IMR-90 (cell line): ENCODE measurements at regions not wholly inside any gene's neighbourhood (a gene's known extent, or its start where the extent isn't known, plus 50 kb on each side); places are given as distances from the start of the nearest gene placed in this dataset.

ENCODE experiments used
- ATAC-seq: fragments of 200-7000 bp; cut with Tn5 transposase; 2 replicates; pipeline ENCODE4 v1.9.1; 2020; ENCODE audit warnings: low read depth, mild to moderate bottlenecking, moderate library complexity
- BruUV-seq: library from RNA; stranded (reverse); fragments of 400-500 nt; replicated peaks from 2 replicates; lab custom pipeline; 2021; lab: Mats Ljungman, UMichigan
- CTCF ChIA-PET: fragments of 300-600 bp; formaldehyde crosslinking; extraction: SDS; loops from one replicate; lab custom pipeline; 2021; ENCODE audit warnings: antibody characterized with exemption; lab: Yijun Ruan, JAX
- POLR2A ChIA-PET: fragments of 300-600 bp; sonication (Branson Sonifier 250); formaldehyde crosslinking; loops from one replicate; lab custom pipeline; 2022; ENCODE audit warnings: antibody characterized with exemption; ENCODE audit not compliant: unreplicated experiment; lab: Charles Lee
- DNase-seq: peaks from one replicate; pipeline ENCODE4 v3.0.0; 2013
- H2AFZ ChIP-seq: replicated peaks from 2 replicates; pipeline ENCODE3; 2013; ENCODE audit warnings: low read length, mild to moderate bottlenecking; ENCODE audit not compliant: poor library complexity
- H2AK5ac ChIP-seq: 2 replicates; pipeline ENCODE4 v1.6.1; 2013; ENCODE audit warnings: low read depth, low read length, inconsistent platforms
- H2AK9ac ChIP-seq: replicated peaks from 2 replicates; pipeline ENCODE3; 2013; ENCODE audit warnings: mild to moderate bottlenecking, low read depth, low read length, moderate library complexity; ENCODE audit not compliant: poor library complexity
- H2BK120ac ChIP-seq: 2 replicates; pipeline ENCODE4 v1.6.1; 2013; ENCODE audit warnings: low read depth, low read length, inconsistent platforms
- H2BK15ac ChIP-seq: 3 replicates; pipeline ENCODE4 v1.6.1; 2013; ENCODE audit warnings: low read depth, low read length, inconsistent platforms
- H2BK20ac ChIP-seq: 2 replicates; pipeline ENCODE4 v1.6.1; 2013; ENCODE audit warnings: low read depth, mild to moderate bottlenecking, inconsistent platforms, low read length, moderate library complexity
- H2BK5ac ChIP-seq: 2 replicates; pipeline ENCODE4 v1.6.1; 2013; ENCODE audit warnings: mild to moderate bottlenecking, low read depth, low read length, inconsistent platforms; ENCODE audit not compliant: poor library complexity, severe bottlenecking
- H3K14ac ChIP-seq: replicated peaks from 2 replicates; pipeline ENCODE4 v1.6.1; 2013; ENCODE audit warnings: low read depth, low read length, inconsistent platforms
- H3K18ac ChIP-seq: 2 replicates; pipeline ENCODE4 v1.6.1; 2013; ENCODE audit warnings: low read depth, low read length, control low read depth
- H3K23ac ChIP-seq: 2 replicates; pipeline ENCODE4 v1.6.1; 2013; ENCODE audit warnings: low read depth, low read length, inconsistent platforms
- H3K27ac ChIP-seq: 2 replicates; pipeline ENCODE4 v1.5.1; 2013; ENCODE audit warnings: mild to moderate bottlenecking, control low read depth, low read length; ENCODE audit not compliant: insufficient read depth
- H3K27me3 ChIP-seq: 2 replicates; pipeline ENCODE4 v1.6.1; 2013; ENCODE audit warnings: low read length; ENCODE audit not compliant: control insufficient read depth, insufficient read depth
- H3K36me3 ChIP-seq: 2 replicates; pipeline ENCODE4 v1.6.1; 2013; ENCODE audit warnings: low read length, mixed read lengths; ENCODE audit not compliant: control insufficient read depth, insufficient read depth
- H3K4ac ChIP-seq: 2 replicates; pipeline ENCODE4 v1.6.1; 2013; ENCODE audit warnings: low read depth, low read length, inconsistent platforms
- H3K4me1 ChIP-seq: 2 replicates; pipeline ENCODE4 v1.6.1; 2013; ENCODE audit warnings: low read length, mixed read lengths; ENCODE audit not compliant: control insufficient read depth, insufficient read depth
- H3K4me2 ChIP-seq: 2 replicates; pipeline ENCODE4 v1.6.1; 2013; ENCODE audit warnings: low read depth, mild to moderate bottlenecking, control low read depth, low read length, moderate library complexity
- H3K4me3 ChIP-seq: 2 replicates; pipeline ENCODE4 v1.5.1; 2013; ENCODE audit warnings: low read depth, mild to moderate bottlenecking, control low read depth, low read length, moderate library complexity; ENCODE audit not compliant: insufficient read depth
- H3K56ac ChIP-seq: 2 replicates; pipeline ENCODE4 v1.6.1; 2013; ENCODE audit warnings: low read length, inconsistent platforms; ENCODE audit not compliant: insufficient read depth; ENCODE audit errors: extremely low read depth
- H3K79me1 ChIP-seq, 2 experiments: 2 replicates each; pipeline ENCODE4 v1.6.1; 2013; ENCODE audit warnings: low read length in 2 of 2, inconsistent platforms in 1 of 2, low read depth in 1 of 2
- H3K9ac ChIP-seq: 2 replicates; pipeline ENCODE4 v1.6.1; 2013; ENCODE audit warnings: low read depth, low read length, control low read depth
- H3K9me1 ChIP-seq: 2 replicates; pipeline ENCODE4 v1.6.1; 2013; ENCODE audit warnings: low read length, inconsistent platforms; ENCODE audit not compliant: insufficient read depth
- H3K9me3 ChIP-seq: 2 replicates; pipeline ENCODE4 v1.6.1; 2013; ENCODE audit warnings: low read length; ENCODE audit not compliant: control insufficient read depth, insufficient read depth
- H4K20me1 ChIP-seq: 2 replicates; pipeline ENCODE4 v1.6.1; 2013; ENCODE audit warnings: low read length, inconsistent platforms; ENCODE audit not compliant: insufficient read depth
- H4K5ac ChIP-seq: 2 replicates; pipeline ENCODE4 v1.6.1; 2013; ENCODE audit warnings: mild to moderate bottlenecking, low read depth, low read length, control low read depth
- H4K8ac ChIP-seq, 2 experiments: 2 replicates each; pipeline ENCODE4 v1.6.1; 2013; ENCODE audit warnings: low read depth in 2 of 2, low read length in 2 of 2, control low read depth in 1 of 2, inconsistent platforms in 1 of 2
- H4K91ac ChIP-seq: 2 replicates; pipeline ENCODE4 v1.6.1; 2013; ENCODE audit warnings: low read depth, low read length, inconsistent platforms; ENCODE audit not compliant: insufficient read depth
- MAFK ChIP-seq: IDR thresholded peaks from 2 replicates; pipeline ENCODE4 v1.6.1; 2012; ENCODE audit warnings: low read depth, low read length, improper control_type of control experiment
- SMC3 ChIP-seq: fragments of 150-350 bp; IDR thresholded peaks from 2 replicates; pipeline ENCODE4 v1.6.1; 2016; ENCODE audit warnings: low read depth, mild to moderate bottlenecking, antibody characterized with exemption, low read length, moderate library complexity
- WGBS, 2 experiments: methylation state at CpG; one replicate each; pipeline versions ENCODE4 v1.1.5 to v1.1.7; 2013; ENCODE audit warnings: missing lambda C conversion rate in 2 of 2; ENCODE audit not compliant: insufficient read length in 1 of 2; ENCODE audit errors: extremely low coverage in 2 of 2; 5-methylcytosine and 5-hydroxymethylcytosine counted together
- dilution Hi-C: fragments of 300-500 bp; cut with HindIII; formaldehyde crosslinking; loops from one replicate; pipeline ENCODE4 v1.14.3; 2018; ENCODE audit warnings: low sequenced_read_pairs; ENCODE audit not compliant: unreplicated experiment
- in situ Hi-C: fragments of 300-500 bp; cut with MboI; formaldehyde crosslinking; loops from 3 replicates; pipeline ENCODE4 v1.14.3; 2019; ENCODE audit warnings: low sequenced_read_pairs, inconsistent platforms, mixed read lengths
- intact Hi-C: fragments of 100-400 bp; cut with micrococcal nuclease; formaldehyde crosslinking; loops from 2 replicates; pipeline ENCODE4 v1.10.0; 2022

- Histone ChIP-seq H3K14ac (no peak overlapping the region), H4K91ac (no peak overlapping the region), H3K27ac (no peak overlapping the region), H3K9ac (no peak overlapping the region), H3K79me1 (no peaks in the 10 kb centered on the region), H3K36me3 (no peaks in the 10 kb centered on the region), H2AK9ac (no peak overlapping the region), H2AFZ (no peak overlapping the region), H3K18ac (peak overlapping the region; percentile 28; the same call in 1 of the 2 replicates), H2BK5ac (no peak overlapping the region), H3K4me1 (peaks cover 2% of the 10 kb centered on the region; the same call in 1 of the 2 replicates), H3K27me3 (no peaks in the 10 kb centered on the region), H2AK5ac (no peak overlapping the region; the same call in 1 of the 2 replicates), H3K56ac (no peak overlapping the region), H2BK120ac (no peak overlapping the region), H3K9me1 (no peaks in the 10 kb centered on the region), H4K5ac (no peak overlapping the region), H4K20me1 (no peaks in the 10 kb centered on the region), H3K4me2 (no peak overlapping the region; the same call in 1 of the 2 replicates), H3K23ac (no peak overlapping the region), H2BK15ac (no peak overlapping the region), H2BK20ac (0 out of 2 replicates have a peak overlapping the region, but pooled peaks have one; percentile 33), H3K4me3 (no peak overlapping the region), H4K8ac (no peak overlapping the region), H3K4ac (no peak overlapping the region), H3K9me3 (no peaks in the 10 kb centered on the region)
- CTCF ChIA-PET: interaction anchor here (0.5 to 1.1 kb wide), 2 partner anchors 60 to 258 kb away, joined by 3 to 6 read pairs; no protein-coding TSS in a partner anchor
- 0 out of 2 replicates have a peak, but pooled peaks have one; percentile 9 for TF ChIP-seq MAFK
- no peak for TF ChIP-seq SMC3
- POLR2A ChIA-PET: no interaction called here
- WGBS, 2 experiments: no CpG with 5 or more reads among the region's 3 CpGs
- dilution Hi-C loops: no loop called here
- in situ Hi-C loops: no loop called here
- ATAC-seq: peak; percentile 65
- intact Hi-C loops: no loop called here
- DNase-seq: peak; percentile 31
- no TSS peak for BruUV-seq
These were observed 454.1 kb upstream of the ADGRL3 start for GRCh38 chr4:60745800-60746571.
